GM12878 (cell line): ENCODE measurements at regions not wholly inside any gene's neighbourhood (a gene's known extent, or its start where the extent isn't known, plus 50 kb on each side); places are given as distances from the start of the nearest gene placed in this dataset.

Experiments
- ATAC-seq: fragments of 200-7000 bp; cut with Tn5 transposase; 3 replicates; pipeline ENCODE4 v1.9.1; 2020; ENCODE audit warnings: mild to moderate bottlenecking, moderate library complexity
- BruUV-seq: library from RNA; stranded (reverse); fragments of 400-500 nt; replicated peaks from 2 replicates; lab custom pipeline; 2021; lab: Mats Ljungman, UMichigan
- CTCF ChIA-PET: fragments of 300-600 bp; sonication (Branson Sonifier 250); formaldehyde crosslinking; extraction: SDS; loops from one replicate; lab custom pipeline; 2021; ENCODE audit warnings: inconsistent platforms; lab: Yijun Ruan, JAX
- POLR2A ChIA-PET: fragments of 350-600 bp; formaldehyde crosslinking; extraction: SDS; loops from one replicate; lab custom pipeline; 2021; ENCODE audit warnings: inconsistent platforms; lab: Charles Lee
- RAD21 ChIA-PET: fragments of 300-600 bp; sonication (Branson Sonifier 250); formaldehyde crosslinking; loops from one replicate; lab custom pipeline; 2023; ENCODE audit warnings: antibody characterized with exemption; ENCODE audit not compliant: unreplicated experiment; lab: Charles Lee
- SMC1A ChIA-PET: fragments of 300-600 bp; sonication (Branson Sonifier 250); formaldehyde crosslinking; loops from one replicate; lab custom pipeline; 2023; ENCODE audit not compliant: unreplicated experiment, uncharacterized antibody; lab: Charles Lee
- DNase-seq: peaks from one replicate; pipeline ENCODE4 v3.0.0-alpha.2; 2011; ENCODE audit warnings: low read depth, low spot score
- FAIRE-seq: peaks from 3 replicates; lab custom pipeline; 2011; peaks lifted over from hg19 to GRCh38; lab: Jason Lieb, UNC
- H2AFZ ChIP-seq: 2 replicates; pipeline ENCODE4 v1.6.0; 2011; ENCODE audit warnings: low read depth, low read length, control low read depth; ENCODE audit not compliant: control insufficient read depth
- H3K27ac ChIP-seq: 2 replicates; pipeline ENCODE4 v1.5.1; 2011; ENCODE audit warnings: control low read depth; ENCODE audit not compliant: control insufficient read depth, insufficient read depth
- H3K27me3 ChIP-seq, 2 experiments: replicated peaks in 1 of 2; 2 replicates each; pipeline versions ENCODE4 v1.6.0 to v1.6.1; 2011; ENCODE audit warnings: low read length in 1 of 2; ENCODE audit not compliant: control insufficient read depth in 2 of 2, insufficient read depth in 2 of 2
- H3K36me3 ChIP-seq, 2 experiments: 2 replicates each; pipeline ENCODE4 v1.5.1; 2011; ENCODE audit warnings: low read length in 1 of 2; ENCODE audit not compliant: control insufficient read depth in 2 of 2, insufficient read depth in 2 of 2
- H3K4me1 ChIP-seq: 2 replicates; pipeline ENCODE4 v1.6.1; 2011; ENCODE audit warnings: mild to moderate bottlenecking, low read length, moderate library complexity, mixed read lengths; ENCODE audit not compliant: control insufficient read depth, insufficient read depth
- H3K4me2 ChIP-seq: 2 replicates; pipeline ENCODE4 v1.6.0; 2011; ENCODE audit warnings: control low read depth; ENCODE audit not compliant: control insufficient read depth, insufficient read depth
- H3K4me3 ChIP-seq: fragments of 200-600 bp; sonication (generic); 2 replicates; pipeline ENCODE4 v1.5.1; 2016
- H3K79me2 ChIP-seq: 2 replicates; pipeline ENCODE4 v1.6.0; 2011; ENCODE audit warnings: low read length; ENCODE audit not compliant: control insufficient read depth, insufficient read depth
- H3K9ac ChIP-seq: 2 replicates; pipeline ENCODE4 v1.8.0; 2011; ENCODE audit warnings: low read length, control low read depth, mixed read lengths; ENCODE audit not compliant: control insufficient read depth, insufficient read depth
- H3K9me3 ChIP-seq: replicated peaks from 3 replicates; pipeline ENCODE4 v1.5.1; 2011; ENCODE audit warnings: mild to moderate bottlenecking, low read length; ENCODE audit not compliant: control insufficient read depth, insufficient read depth
- H4K20me1 ChIP-seq: 2 replicates; pipeline ENCODE4 v1.6.0; 2011; ENCODE audit not compliant: control insufficient read depth, insufficient read depth
- BRCA1 ChIP-seq: IDR thresholded peaks from 2 replicates; pipeline ENCODE4 v1.6.1; 2011; ENCODE audit warnings: low read depth, low read length, improper control_type of control experiment
- CBFB ChIP-seq: IDR thresholded peaks from 2 replicates; pipeline ENCODE4 v1.6.1; 2016; ENCODE audit warnings: antibody characterized with exemption, low read depth
- CBX5 ChIP-seq: sonication (generic); IDR thresholded peaks from 2 replicates; pipeline ENCODE4 v1.6.1; 2016; ENCODE audit warnings: low read depth, moderate library complexity, mild to moderate bottlenecking, inconsistent platforms
- CHD1 ChIP-seq: IDR thresholded peaks from 2 replicates; pipeline ENCODE4 v1.6.1; 2012; ENCODE audit warnings: low read depth, low read length, improper control_type of control experiment
- CREB1 ChIP-seq: IDR thresholded peaks from 2 replicates; pipeline ENCODE4 v1.6.1; 2012; ENCODE audit warnings: low read depth, mild to moderate bottlenecking, inconsistent platforms
- FOS ChIP-seq: IDR thresholded peaks from 3 replicates; pipeline ENCODE4 v1.6.1; 2011; ENCODE audit warnings: borderline replicate concordance; ENCODE audit not compliant: insufficient read length; ENCODE audit errors: extremely low read depth
- PAX5 ChIP-seq: IDR thresholded peaks from 2 replicates; pipeline ENCODE4 v1.6.1; 2011; ENCODE audit warnings: low read depth, low read length, borderline replicate concordance
- POLR2AphosphoS5 ChIP-seq: IDR thresholded peaks from 2 replicates; pipeline ENCODE4 v1.6.1; 2011; ENCODE audit warnings: mild to moderate bottlenecking, low read length, inconsistent platforms
- POU2F2 ChIP-seq: IDR thresholded peaks from 3 replicates; pipeline ENCODE4 v1.6.1; 2011; ENCODE audit warnings: low read depth, mild to moderate bottlenecking, low read length, borderline replicate concordance
- RAD51 ChIP-seq: fragments of 450-650 bp; IDR thresholded peaks from 2 replicates; pipeline ENCODE4 v1.6.1; 2016; ENCODE audit warnings: moderate library complexity, mild to moderate bottlenecking, inconsistent platforms
- SIX5 ChIP-seq: IDR thresholded peaks from 2 replicates; pipeline ENCODE4 v1.6.1; 2011; ENCODE audit warnings: mild to moderate bottlenecking, low read depth, low read length, moderate library complexity; ENCODE audit not compliant: severe bottlenecking
- SREBF2 ChIP-seq: IDR thresholded peaks from 2 replicates; pipeline ENCODE4 v1.6.1; 2012; ENCODE audit warnings: mild to moderate bottlenecking, low read length
- SRF ChIP-seq, 2 experiments: IDR thresholded peaks; 2 replicates each; pipeline ENCODE4 v1.6.1; 2011; ENCODE audit warnings: low read depth in 2 of 2, low read length in 2 of 2, mild to moderate bottlenecking in 1 of 2, moderate library complexity in 1 of 2
- TBL1XR1 ChIP-seq: IDR thresholded peaks from 2 replicates; pipeline ENCODE4 v1.6.1; 2012; ENCODE audit warnings: low read depth, low read length, improper control_type of control experiment
- WGBS: methylation state at CpG from one replicate; pipeline ENCODE4 v1.1.6; 2016; ENCODE audit warnings: low lambda C conversion rate; ENCODE audit not compliant: insufficient replicate concordance, insufficient coverage; ENCODE audit errors: missing lambda C conversion rate; 5-methylcytosine and 5-hydroxymethylcytosine counted together
- in situ Hi-C: fragments of 300-500 bp; cut with MboI; formaldehyde crosslinking; loops from 9 replicates; pipeline ENCODE4 v1.14.3; 2018; ENCODE audit warnings: mixed read lengths
- intact Hi-C: fragments of 100-400 bp; cut with micrococcal nuclease; formaldehyde crosslinking; loops from one replicate; pipeline ENCODE4 v1.14.2; 2022; ENCODE audit not compliant: unreplicated experiment
- TF ChIP-seq, protein P1 (sequence below): fragments of 450-650 bp; formaldehyde crosslinking; IDR thresholded peaks from 2 replicates; pipeline ENCODE4 v1.4.0; 2022; ENCODE audit warnings: mild to moderate bottlenecking, moderate library complexity

DNA sequence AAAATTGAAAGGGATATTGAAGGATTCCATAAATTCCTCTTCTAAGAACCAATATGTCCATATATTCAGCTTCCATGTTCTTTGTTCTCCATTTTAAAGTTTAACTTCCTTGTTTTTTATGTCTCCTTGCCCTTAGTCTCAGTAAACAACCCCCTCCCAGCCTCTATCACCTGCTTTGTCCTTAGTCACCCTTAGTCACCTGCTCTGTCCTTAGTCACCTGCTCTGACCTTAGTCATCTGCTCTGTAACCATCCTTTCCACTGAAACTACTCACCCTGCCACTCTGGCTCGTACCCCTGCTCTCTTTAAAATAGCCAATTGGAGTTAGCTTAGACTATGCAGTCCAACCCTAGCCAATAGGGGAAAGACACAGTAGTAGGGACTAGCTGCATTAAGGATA is 136.2 kb upstream of the TMEM106B start:
- ChIA-PET CTCF (no interaction called here), SMC1A (interaction anchor here (2.2 kb wide), 1 partner anchor 10 kb away, joined by 8 read pairs; no protein-coding TSS in a partner anchor), RAD21 (no interaction called here), POLR2A (interaction anchor here (0.6 kb wide), 1 partner anchor 1134 kb away, joined by 4 read pairs; no protein-coding TSS in a partner anchor)
- no peak for ATAC-seq
- BruUV-seq, result no TSS peak
- DNase-seq, result no peak
- FAIRE-seq, result no peak
- Histone ChIP-seq H3K79me2 (no peaks in the 10 kb centered on the region), H3K36me3 (no peaks in the 10 kb centered on the region), H3K4me1 (no peaks in the 10 kb centered on the region), H3K4me2 (no peak overlapping the region), H3K9ac (no peak overlapping the region), H3K27me3 (no peaks in the 10 kb centered on the region), H2AFZ (no peak overlapping the region), H4K20me1 (no peaks in the 10 kb centered on the region), H3K9me3 (no peaks in the 10 kb centered on the region), H3K27ac (no peak overlapping the region), H3K4me3 (no peak overlapping the region)
- WGBS, result 6% methylated on average over 1 of the region's 1 CpG
- in situ Hi-C loops (loop anchor here (25.0 kb wide), 1 partner anchor 412 kb away; no protein-coding TSS in a partner anchor), intact Hi-C loops (no loop called here)
- TF ChIP-seq SREBF2, result no peak
- TF ChIP-seq SRF (IDR thresholded peaks at IDR 0.05; ENCODE audit: low read depth in 2 of 2, low read length in 2 of 2), result no peak
- no peak for TF ChIP-seq PAX5
- no peak for TF ChIP-seq CHD1
- TF ChIP-seq RAD51, result no peak
- TF ChIP-seq POLR2AphosphoS5, result no peak
- TF ChIP-seq TBL1XR1, result no peak
- TF ChIP-seq, protein P1, sequence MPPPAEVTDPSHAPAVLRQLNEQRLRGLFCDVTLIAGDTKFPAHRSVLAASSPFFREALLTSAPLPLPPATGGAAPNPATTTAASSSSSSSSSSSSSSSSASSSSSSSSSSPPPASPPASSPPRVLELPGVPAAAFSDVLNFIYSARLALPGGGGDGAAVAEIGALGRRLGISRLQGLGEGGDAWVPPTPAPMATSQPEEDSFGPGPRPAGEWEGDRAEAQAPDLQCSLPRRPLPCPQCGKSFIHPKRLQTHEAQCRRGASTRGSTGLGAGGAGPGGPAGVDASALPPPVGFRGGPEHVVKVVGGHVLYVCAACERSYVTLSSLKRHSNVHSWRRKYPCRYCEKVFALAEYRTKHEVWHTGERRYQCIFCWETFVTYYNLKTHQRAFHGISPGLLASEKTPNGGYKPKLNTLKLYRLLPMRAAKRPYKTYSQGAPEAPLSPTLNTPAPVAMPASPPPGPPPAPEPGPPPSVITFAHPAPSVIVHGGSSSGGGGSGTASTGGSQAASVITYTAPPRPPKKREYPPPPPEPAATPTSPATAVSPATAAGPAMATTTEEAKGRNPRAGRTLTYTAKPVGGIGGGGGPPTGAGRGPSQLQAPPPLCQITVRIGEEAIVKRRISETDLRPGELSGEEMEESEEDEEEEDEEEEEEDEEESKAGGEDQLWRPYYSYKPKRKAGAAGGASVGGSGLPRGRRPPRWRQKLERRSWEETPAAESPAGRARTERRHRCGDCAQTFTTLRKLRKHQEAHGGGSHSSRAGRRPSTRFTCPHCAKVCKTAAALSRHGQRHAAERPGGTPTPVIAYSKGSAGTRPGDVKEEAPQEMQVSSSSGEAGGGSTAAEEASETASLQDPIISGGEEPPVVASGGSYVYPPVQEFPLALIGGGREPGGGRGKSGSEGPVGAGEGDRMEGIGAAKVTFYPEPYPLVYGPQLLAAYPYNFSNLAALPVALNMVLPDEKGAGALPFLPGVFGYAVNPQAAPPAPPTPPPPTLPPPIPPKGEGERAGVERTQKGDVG (CRISPR knock-in tag), result no peak
- TF ChIP-seq CBX5, result no peak
- no peak for TF ChIP-seq POU2F2
- no peak for TF ChIP-seq BRCA1
- no peak for TF ChIP-seq CREB1
- no peak for TF ChIP-seq SIX5
- TF ChIP-seq FOS, result no peak
- TF ChIP-seq CBFB, result no peak
- TF ChIP-seq, all 136 proteins: peak for 0
